SU-DHL-6 (cell line): ENCODE measurements at regions not wholly inside any gene's neighbourhood (a gene's known extent, or its start where the extent isn't known, plus 50 kb on each side); places are given as distances from the start of the nearest gene placed in this dataset.

Source experiments
- H2AFZ ChIP-seq: fragments of 200-600 bp; sonication (generic); 2 replicates; pipeline ENCODE4 v1.6.1; 2014; ENCODE audit warnings: low read depth, mild to moderate bottlenecking, moderate library complexity, mixed read lengths, antibody characterized with exemption, low read length; ENCODE audit not compliant: severe bottlenecking
- H3F3A ChIP-seq: fragments of 200-600 bp; shearing (Covaris generic); 2 replicates; pipeline ENCODE4 v1.6.0; 2016; ENCODE audit warnings: antibody characterized with exemption, mild to moderate bottlenecking; ENCODE audit not compliant: insufficient read depth
- H3K27ac ChIP-seq: fragments of 200-600 bp; sonication (generic); 2 replicates; pipeline ENCODE4 v1.5.1; 2016; ENCODE audit warnings: low read depth, mild to moderate bottlenecking, low read length, moderate library complexity, mixed read lengths
- H3K27me3 ChIP-seq: fragments of 200-600 bp; sonication (generic), shearing (Covaris generic); 2 replicates; pipeline ENCODE4 v1.6.0; 2014; ENCODE audit warnings: mild to moderate bottlenecking, low read length
- H3K36me3 ChIP-seq: fragments of 200-600 bp; sonication (generic); 2 replicates; pipeline ENCODE4 v1.6.1; 2014; ENCODE audit warnings: mild to moderate bottlenecking, low read length, mixed read lengths
- H3K4me2 ChIP-seq: fragments of 300-600, 200-600 bp; shearing (Covaris generic), sonication (generic); 2 replicates; pipeline ENCODE4 v1.6.0; 2014; ENCODE audit warnings: low read length, low read depth, mild to moderate bottlenecking; ENCODE audit not compliant: poor library complexity, severe bottlenecking
- H3K4me3 ChIP-seq: fragments of 200-600 bp; sonication (generic); 2 replicates; pipeline ENCODE4 v1.5.1; 2014; ENCODE audit warnings: antibody characterized with exemption, low read length, mild to moderate bottlenecking, mixed read lengths; ENCODE audit not compliant: insufficient read depth, poor library complexity, severe bottlenecking
- H3K79me2 ChIP-seq: fragments of 200-600 bp; sonication (generic); 2 replicates; pipeline ENCODE4 v1.6.1; 2014; ENCODE audit warnings: mild to moderate bottlenecking, low read length, moderate library complexity; ENCODE audit not compliant: insufficient read depth
- H3K9ac ChIP-seq: fragments of 200-600 bp; sonication (generic); 2 replicates; pipeline ENCODE4 v1.7.0; 2014; ENCODE audit warnings: mild to moderate bottlenecking, low read length
- H3K9me2 ChIP-seq: fragments of 200-600 bp; sonication (generic); replicated peaks from 2 replicates; pipeline ENCODE4 v1.6.1; 2014; ENCODE audit warnings: low read length; ENCODE audit not compliant: insufficient read depth
- H3K9me3 ChIP-seq: fragments of 200-600 bp; sonication (generic); 2 replicates; pipeline ENCODE4 v1.6.1; 2014; ENCODE audit warnings: low read length, mixed read lengths; ENCODE audit not compliant: insufficient read depth
- H4K20me1 ChIP-seq: fragments of 200-600 bp; sonication (generic); 2 replicates; pipeline ENCODE4 v1.6.1; 2014; ENCODE audit warnings: low read depth, mild to moderate bottlenecking, antibody characterized with exemption, low read length, moderate library complexity, mixed read lengths
- EZH2phosphoT487 ChIP-seq: fragments of 200-600 bp; sonication (generic), shearing (Covaris generic); conservative IDR thresholded peaks from 2 replicates; pipeline ENCODE4 v1.6.1; 2018; ENCODE audit warnings: mild to moderate bottlenecking, antibody characterized with exemption, low read length, moderate library complexity, mixed read lengths
- TF ChIP-seq, protein P1 (sequence below): fragments of 200-600 bp; sonication (generic); IDR thresholded peaks from one replicate; pipeline ENCODE4 v1.5.1; 2017; ENCODE audit warnings: antibody characterized with exemption, mild to moderate bottlenecking, low read length, moderate library complexity; ENCODE audit not compliant: insufficient read depth, poor library complexity, severe bottlenecking

DNA sequence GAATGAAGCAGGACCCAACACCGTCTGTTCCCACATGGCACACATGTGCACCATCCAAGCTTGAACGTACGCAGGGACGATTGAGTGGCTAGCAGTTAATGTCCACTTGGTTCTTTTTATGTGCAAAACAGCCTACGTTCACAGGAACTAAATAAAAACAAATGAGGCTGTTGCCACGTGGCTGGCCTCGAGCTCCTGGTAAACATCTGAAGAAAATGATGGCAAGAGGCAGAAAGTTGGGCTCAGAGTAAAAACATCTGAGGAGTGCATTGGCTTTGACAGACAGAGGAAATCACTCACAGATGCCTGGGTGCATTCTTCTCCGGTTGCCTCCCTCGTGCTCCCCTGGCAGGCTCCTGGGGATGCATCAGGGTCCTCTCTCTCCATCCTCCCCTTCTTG, 177.9 kb downstream of the NRP2 start:
- no peak overlapping the region for H3K9ac ChIP-seq
- H3K4me2 ChIP-seq, result no peak overlapping the region
- no peaks in the 10 kb centered on the region for H3K36me3 ChIP-seq
- H3K4me3 ChIP-seq, result no peak overlapping the region
- H3F3A ChIP-seq, result no peaks in the 10 kb centered on the region
- H3K9me2 ChIP-seq, result no peaks in the 10 kb centered on the region
- no peaks in the 10 kb centered on the region for H4K20me1 ChIP-seq
- H2AFZ ChIP-seq, result no peak overlapping the region
- no peaks in the 10 kb centered on the region for H3K9me3 ChIP-seq
- H3K79me2 ChIP-seq, result no peaks in the 10 kb centered on the region
- no peaks in the 10 kb centered on the region for H3K27me3 ChIP-seq
- no peak for TF ChIP-seq EZH2phosphoT487
- TF ChIP-seq, protein P1, sequence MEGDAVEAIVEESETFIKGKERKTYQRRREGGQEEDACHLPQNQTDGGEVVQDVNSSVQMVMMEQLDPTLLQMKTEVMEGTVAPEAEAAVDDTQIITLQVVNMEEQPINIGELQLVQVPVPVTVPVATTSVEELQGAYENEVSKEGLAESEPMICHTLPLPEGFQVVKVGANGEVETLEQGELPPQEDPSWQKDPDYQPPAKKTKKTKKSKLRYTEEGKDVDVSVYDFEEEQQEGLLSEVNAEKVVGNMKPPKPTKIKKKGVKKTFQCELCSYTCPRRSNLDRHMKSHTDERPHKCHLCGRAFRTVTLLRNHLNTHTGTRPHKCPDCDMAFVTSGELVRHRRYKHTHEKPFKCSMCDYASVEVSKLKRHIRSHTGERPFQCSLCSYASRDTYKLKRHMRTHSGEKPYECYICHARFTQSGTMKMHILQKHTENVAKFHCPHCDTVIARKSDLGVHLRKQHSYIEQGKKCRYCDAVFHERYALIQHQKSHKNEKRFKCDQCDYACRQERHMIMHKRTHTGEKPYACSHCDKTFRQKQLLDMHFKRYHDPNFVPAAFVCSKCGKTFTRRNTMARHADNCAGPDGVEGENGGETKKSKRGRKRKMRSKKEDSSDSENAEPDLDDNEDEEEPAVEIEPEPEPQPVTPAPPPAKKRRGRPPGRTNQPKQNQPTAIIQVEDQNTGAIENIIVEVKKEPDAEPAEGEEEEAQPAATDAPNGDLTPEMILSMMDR, result no peak
- H3K27ac ChIP-seq, result no peak overlapping the region

DNA sequence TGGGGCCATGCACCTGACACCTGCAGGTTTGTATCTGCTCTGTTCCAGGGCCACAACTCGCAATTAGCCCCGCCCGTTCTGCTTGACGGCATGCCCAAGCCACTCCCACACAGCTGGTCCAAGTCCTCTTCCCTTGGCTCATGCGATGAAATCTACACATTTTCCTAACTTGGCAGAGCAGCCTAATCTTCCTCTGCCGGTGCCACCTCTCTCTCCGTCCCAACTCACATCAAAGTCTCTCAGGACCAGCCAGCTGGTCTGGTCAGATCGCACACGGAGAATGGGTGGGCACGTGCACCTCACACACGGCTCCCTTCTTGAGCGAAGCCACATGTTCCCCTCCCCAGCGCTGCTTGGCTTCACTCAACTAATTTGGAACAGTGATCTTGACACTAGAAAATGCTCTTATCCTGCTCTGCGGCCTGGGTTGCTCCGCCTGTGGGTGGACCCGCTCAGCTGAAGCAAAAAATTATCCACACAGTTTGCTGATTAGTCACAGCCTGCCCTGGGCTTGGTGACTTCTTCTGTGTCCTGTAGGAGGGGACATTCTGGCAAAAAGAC, 176.7 kb downstream of the NRP2 start:
- no peaks in the 10 kb centered on the region for H3K27me3 ChIP-seq
- no peak overlapping the region for H2AFZ ChIP-seq
- H3K79me2 ChIP-seq, result no peaks in the 10 kb centered on the region
- no peak overlapping the region for H3K9ac ChIP-seq
- no peak overlapping the region for H3K4me3 ChIP-seq
- no peaks in the 10 kb centered on the region for H3K36me3 ChIP-seq
- no peaks in the 10 kb centered on the region for H3K9me2 ChIP-seq
- H3F3A ChIP-seq, result no peaks in the 10 kb centered on the region
- no peak overlapping the region for H3K4me2 ChIP-seq
- TF ChIP-seq, protein P1, result no peak
- no peak for TF ChIP-seq EZH2phosphoT487
- H3K27ac ChIP-seq, result no peak overlapping the region
- H4K20me1 ChIP-seq, result no peaks in the 10 kb centered on the region
- no peaks in the 10 kb centered on the region for H3K9me3 ChIP-seq

GRCh38 chr2:205858275-205858674, 176.0 kb downstream of the NRP2 start:
- Histone ChIP-seq H3K27me3 (no peaks in the 10 kb centered on the region), H3K9me2 (no peaks in the 10 kb centered on the region), H4K20me1 (no peaks in the 10 kb centered on the region), H3K79me2 (no peaks in the 10 kb centered on the region), H3K9ac (no peak overlapping the region), H3K9me3 (no peaks in the 10 kb centered on the region), H3F3A (no peaks in the 10 kb centered on the region), H3K36me3 (no peaks in the 10 kb centered on the region), H3K4me3 (no peak overlapping the region), H2AFZ (no peak overlapping the region), H3K27ac (no peak overlapping the region), H3K4me2 (no peak overlapping the region)
- no peak for TF ChIP-seq EZH2phosphoT487

DNA sequence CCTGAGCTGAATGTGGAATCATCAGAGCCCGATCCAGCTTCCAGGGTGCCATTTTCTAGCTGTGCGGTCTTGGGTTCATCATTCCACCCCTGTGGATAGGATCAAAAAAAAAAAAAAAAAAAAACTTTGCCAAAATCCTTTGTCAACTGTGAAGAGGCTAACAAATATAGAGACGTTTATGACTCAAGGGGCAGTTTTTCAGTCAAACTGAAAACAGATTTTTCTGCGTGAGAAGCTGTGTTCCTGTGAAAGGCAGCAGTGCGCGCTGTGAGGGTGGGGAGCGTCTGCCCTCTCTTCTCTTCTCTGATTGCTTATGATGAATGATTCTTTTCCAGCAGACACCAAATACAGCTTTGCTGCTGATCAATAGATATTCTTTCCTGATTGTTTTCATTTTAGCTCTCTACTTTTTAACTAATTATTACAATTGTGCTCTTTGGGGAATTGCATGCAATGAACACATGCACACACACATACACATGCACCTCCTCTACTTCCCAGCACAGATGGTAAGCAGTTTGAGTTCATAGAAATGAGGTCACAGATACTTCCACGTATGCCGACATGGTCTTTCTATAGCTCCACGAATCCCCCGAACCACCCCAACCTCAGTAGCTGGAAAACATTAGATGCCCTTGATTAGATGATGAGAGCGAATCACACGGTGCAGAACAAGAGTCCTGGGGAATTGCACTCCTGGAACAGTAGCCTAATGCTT, 175.4 kb downstream of the NRP2 start:
- H3K27ac ChIP-seq, result no peak overlapping the region
- no peak overlapping the region for H3K9ac ChIP-seq
- H2AFZ ChIP-seq, result no peak overlapping the region
- H3K9me2 ChIP-seq, result no peaks in the 10 kb centered on the region
- no peaks in the 10 kb centered on the region for H3K79me2 ChIP-seq
- H3K4me2 ChIP-seq, result no peak overlapping the region
- H3K4me3 ChIP-seq, result no peak overlapping the region
- H3K27me3 ChIP-seq, result no peaks in the 10 kb centered on the region
- H4K20me1 ChIP-seq, result no peaks in the 10 kb centered on the region
- TF ChIP-seq EZH2phosphoT487, result no peak
- TF ChIP-seq, protein P1, result no peak
- H3F3A ChIP-seq, result no peaks in the 10 kb centered on the region
- H3K36me3 ChIP-seq, result no peaks in the 10 kb centered on the region
- H3K9me3 ChIP-seq, result no peaks in the 10 kb centered on the region
